GM12878 (cell line): ENCODE measurements at regions not wholly inside any gene's neighbourhood (a gene's known extent, or its start where the extent isn't known, plus 50 kb on each side); places are given as distances from the start of the nearest gene placed in this dataset.

ENCODE experiments used
- BRCA1 ChIP-seq: IDR thresholded peaks from 2 replicates; pipeline ENCODE4 v1.6.1; 2011; ENCODE audit warnings: low read depth, low read length, improper control_type of control experiment
- CREM ChIP-seq: IDR thresholded peaks from 2 replicates; pipeline ENCODE4 v1.6.1; 2014; ENCODE audit warnings: antibody characterized with exemption, low read depth
- EED ChIP-seq: sonication (generic); IDR thresholded peaks from 2 replicates; pipeline ENCODE4 v1.6.1; 2016; ENCODE audit warnings: antibody characterized with exemption, low read depth
- ESRRA ChIP-seq: IDR thresholded peaks from 2 replicates; pipeline ENCODE4 v1.6.1; 2012; ENCODE audit warnings: mild to moderate bottlenecking, low read length, improper control_type of control experiment
- JUNB ChIP-seq: IDR thresholded peaks from 2 replicates; pipeline ENCODE4 v1.6.1; 2016; ENCODE audit warnings: antibody characterized with exemption, mild to moderate bottlenecking
- JUND ChIP-seq: IDR thresholded peaks from 2 replicates; pipeline ENCODE4 v1.6.1; 2012; ENCODE audit warnings: low read depth, mild to moderate bottlenecking, low read length, improper control_type of control experiment, moderate library complexity
- MXI1 ChIP-seq: fragments of 150-350 bp; IDR thresholded peaks from 2 replicates; pipeline ENCODE4 v1.6.1; 2011; ENCODE audit warnings: low read depth, mild to moderate bottlenecking, inconsistent platforms, low read length, improper control_type of control experiment
- NRF1 ChIP-seq: conservative IDR thresholded peaks from 2 replicates; pipeline ENCODE4 v1.6.1; 2011; ENCODE audit warnings: mild to moderate bottlenecking, low read depth, low read length, improper control_type of control experiment
- PAX8 ChIP-seq: fragments of 450-650 bp; IDR thresholded peaks from 2 replicates; pipeline ENCODE4 v1.6.1; 2017; ENCODE audit warnings: mild to moderate bottlenecking, moderate library complexity
- POU2F2 ChIP-seq: IDR thresholded peaks from 3 replicates; pipeline ENCODE4 v1.6.1; 2011; ENCODE audit warnings: low read depth, mild to moderate bottlenecking, low read length, borderline replicate concordance
- RFX5 ChIP-seq: IDR thresholded peaks from 2 replicates; pipeline ENCODE4 v1.6.1; 2011; ENCODE audit warnings: low read depth, low read length, improper control_type of control experiment
- SMARCA5 ChIP-seq: fragments of 450-650 bp; IDR thresholded peaks from 2 replicates; pipeline ENCODE4 v1.6.1; 2017; ENCODE audit warnings: mild to moderate bottlenecking
- SMC3 ChIP-seq: IDR thresholded peaks from 2 replicates; pipeline ENCODE4 v1.6.1; 2011; ENCODE audit warnings: low read length, improper control_type of control experiment, borderline replicate concordance
- SUZ12 ChIP-seq: fragments of 200-600 bp; sonication (generic); IDR thresholded peaks from one replicate; pipeline ENCODE4 v1.6.1; 2018; ENCODE audit warnings: antibody characterized with exemption, mild to moderate bottlenecking; ENCODE audit not compliant: unreplicated experiment
- TCF12 ChIP-seq: IDR thresholded peaks from 2 replicates; pipeline ENCODE4 v1.6.1; 2011; ENCODE audit warnings: low read depth, mild to moderate bottlenecking, low read length
- WRNIP1 ChIP-seq: IDR thresholded peaks from 2 replicates; pipeline ENCODE4 v1.6.1; 2011; ENCODE audit warnings: low read depth, low read length, improper control_type of control experiment, borderline replicate concordance
- ZBTB33 ChIP-seq: fragments of 450-650 bp; IDR thresholded peaks from 2 replicates; pipeline ENCODE4 v1.6.1; 2017; ENCODE audit warnings: mild to moderate bottlenecking
- ZNF592 ChIP-seq: fragments of 450-650 bp; IDR thresholded peaks from 2 replicates; pipeline ENCODE4 v1.6.1; 2017; ENCODE audit warnings: mild to moderate bottlenecking, moderate library complexity
- TF ChIP-seq, protein P1 (sequence below): fragments of 450-650 bp; IDR thresholded peaks from 2 replicates; pipeline ENCODE4 v1.6.1; 2017; ENCODE audit warnings: mild to moderate bottlenecking, moderate library complexity
- TF ChIP-seq, protein P2 (sequence below): fragments of 450-650 bp; IDR thresholded peaks from 2 replicates; pipeline ENCODE4 v1.6.1; 2017; ENCODE audit warnings: low read depth, mild to moderate bottlenecking, moderate library complexity

DNA sequence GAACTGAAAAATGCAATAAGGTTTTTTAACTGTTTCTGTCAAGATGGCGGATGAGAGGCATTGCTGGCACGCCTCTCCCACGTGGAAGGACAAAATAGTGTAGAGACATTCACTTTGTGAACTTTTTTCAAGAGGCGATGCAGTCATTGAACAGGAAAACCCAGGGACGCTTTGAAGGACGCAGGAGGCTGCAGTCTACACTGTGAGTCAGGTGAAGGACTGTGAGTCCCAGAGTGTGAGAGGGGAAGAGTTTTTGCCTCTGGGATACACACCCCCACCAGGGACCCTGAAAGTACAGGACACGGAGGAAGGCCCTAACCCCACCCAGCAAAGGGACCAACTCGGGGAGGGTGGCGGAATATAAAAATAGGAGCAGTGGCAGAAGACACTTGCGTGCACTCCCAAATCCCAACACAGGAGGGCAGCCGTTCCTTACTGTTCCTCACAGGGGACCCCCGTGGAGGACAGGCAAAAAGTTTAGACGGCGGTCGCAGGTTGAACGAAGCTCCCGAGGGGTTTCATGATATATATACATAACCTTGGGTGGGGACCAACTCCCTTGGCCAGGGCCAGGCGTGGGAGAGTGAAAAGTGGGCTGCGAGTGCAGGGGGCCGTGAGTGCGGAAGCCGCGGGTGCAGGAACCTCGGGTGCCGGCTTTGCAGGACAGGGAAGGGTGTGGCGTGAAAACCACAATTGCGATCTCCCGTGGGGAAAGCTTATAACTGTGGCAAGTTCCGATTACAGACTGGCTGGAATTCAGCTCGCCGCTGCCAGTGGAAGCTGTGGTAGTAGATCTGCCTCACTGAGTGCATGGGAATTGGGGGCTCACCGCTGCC lies 82.0 kb upstream of the ALOX12 start (continued):
- TF ChIP-seq, protein P1, sequence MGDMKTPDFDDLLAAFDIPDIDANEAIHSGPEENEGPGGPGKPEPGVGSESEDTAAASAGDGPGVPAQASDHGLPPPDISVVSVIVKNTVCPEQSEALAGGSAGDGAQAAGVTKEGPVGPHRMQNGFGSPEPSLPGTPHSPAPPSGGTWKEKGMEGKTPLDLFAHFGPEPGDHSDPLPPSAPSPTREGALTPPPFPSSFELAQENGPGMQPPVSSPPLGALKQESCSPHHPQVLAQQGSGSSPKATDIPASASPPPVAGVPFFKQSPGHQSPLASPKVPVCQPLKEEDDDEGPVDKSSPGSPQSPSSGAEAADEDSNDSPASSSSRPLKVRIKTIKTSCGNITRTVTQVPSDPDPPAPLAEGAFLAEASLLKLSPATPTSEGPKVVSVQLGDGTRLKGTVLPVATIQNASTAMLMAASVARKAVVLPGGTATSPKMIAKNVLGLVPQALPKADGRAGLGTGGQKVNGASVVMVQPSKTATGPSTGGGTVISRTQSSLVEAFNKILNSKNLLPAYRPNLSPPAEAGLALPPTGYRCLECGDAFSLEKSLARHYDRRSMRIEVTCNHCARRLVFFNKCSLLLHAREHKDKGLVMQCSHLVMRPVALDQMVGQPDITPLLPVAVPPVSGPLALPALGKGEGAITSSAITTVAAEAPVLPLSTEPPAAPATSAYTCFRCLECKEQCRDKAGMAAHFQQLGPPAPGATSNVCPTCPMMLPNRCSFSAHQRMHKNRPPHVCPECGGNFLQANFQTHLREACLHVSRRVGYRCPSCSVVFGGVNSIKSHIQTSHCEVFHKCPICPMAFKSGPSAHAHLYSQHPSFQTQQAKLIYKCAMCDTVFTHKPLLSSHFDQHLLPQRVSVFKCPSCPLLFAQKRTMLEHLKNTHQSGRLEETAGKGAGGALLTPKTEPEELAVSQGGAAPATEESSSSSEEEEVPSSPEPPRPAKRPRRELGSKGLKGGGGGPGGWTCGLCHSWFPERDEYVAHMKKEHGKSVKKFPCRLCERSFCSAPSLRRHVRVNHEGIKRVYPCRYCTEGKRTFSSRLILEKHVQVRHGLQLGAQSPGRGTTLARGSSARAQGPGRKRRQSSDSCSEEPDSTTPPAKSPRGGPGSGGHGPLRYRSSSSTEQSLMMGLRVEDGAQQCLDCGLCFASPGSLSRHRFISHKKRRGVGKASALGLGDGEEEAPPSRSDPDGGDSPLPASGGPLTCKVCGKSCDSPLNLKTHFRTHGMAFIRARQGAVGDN, result no peak
- TF ChIP-seq SMC3, result peak; percentile 88
- no peak for TF ChIP-seq POU2F2
- TF ChIP-seq SUZ12, result no peak
- TF ChIP-seq JUNB, result no peak
- TF ChIP-seq ZBTB33, result no peak
- TF ChIP-seq NRF1, result no peak
- TF ChIP-seq ESRRA, result no peak
- no peak for TF ChIP-seq SMARCA5
- TF ChIP-seq, protein P2, sequence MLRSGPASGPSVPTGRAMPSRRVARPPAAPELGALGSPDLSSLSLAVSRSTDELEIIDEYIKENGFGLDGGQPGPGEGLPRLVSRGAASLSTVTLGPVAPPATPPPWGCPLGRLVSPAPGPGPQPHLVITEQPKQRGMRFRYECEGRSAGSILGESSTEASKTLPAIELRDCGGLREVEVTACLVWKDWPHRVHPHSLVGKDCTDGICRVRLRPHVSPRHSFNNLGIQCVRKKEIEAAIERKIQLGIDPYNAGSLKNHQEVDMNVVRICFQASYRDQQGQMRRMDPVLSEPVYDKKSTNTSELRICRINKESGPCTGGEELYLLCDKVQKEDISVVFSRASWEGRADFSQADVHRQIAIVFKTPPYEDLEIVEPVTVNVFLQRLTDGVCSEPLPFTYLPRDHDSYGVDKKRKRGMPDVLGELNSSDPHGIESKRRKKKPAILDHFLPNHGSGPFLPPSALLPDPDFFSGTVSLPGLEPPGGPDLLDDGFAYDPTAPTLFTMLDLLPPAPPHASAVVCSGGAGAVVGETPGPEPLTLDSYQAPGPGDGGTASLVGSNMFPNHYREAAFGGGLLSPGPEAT, result no peak
- no peak for TF ChIP-seq MXI1
- no peak for TF ChIP-seq ZNF592
- TF ChIP-seq EED, result no peak
- no peak for TF ChIP-seq BRCA1
- TF ChIP-seq JUND, result no peak
- no peak for TF ChIP-seq TCF12
- TF ChIP-seq PAX8, result no peak
- TF ChIP-seq RFX5, result no peak
- no peak for TF ChIP-seq CREM
- TF ChIP-seq WRNIP1, result no peak
